ENCODE measurements at regions not wholly inside any gene's neighbourhood (a gene's known extent, or its start where the extent isn't known, plus 50 kb on each side); places are given as distances from the start of the nearest gene placed in this dataset.

- ATAC-seq: no peak
- no peak for DNase-seq
- Histone ChIP-seq H3K27ac (no peak overlapping the region), H3K36me3 (no peaks in the 10 kb centered on the region), H3K4me1 (no peaks in the 10 kb centered on the region), H3K9me3 (peaks cover 0 to 5% (median 0%) of the 10 kb centered on the region in 12 donors), H3K27me3 (no peaks in the 10 kb centered on the region), H3K4me3 (no peak overlapping the region)
- TF ChIP-seq, protein P1, sequence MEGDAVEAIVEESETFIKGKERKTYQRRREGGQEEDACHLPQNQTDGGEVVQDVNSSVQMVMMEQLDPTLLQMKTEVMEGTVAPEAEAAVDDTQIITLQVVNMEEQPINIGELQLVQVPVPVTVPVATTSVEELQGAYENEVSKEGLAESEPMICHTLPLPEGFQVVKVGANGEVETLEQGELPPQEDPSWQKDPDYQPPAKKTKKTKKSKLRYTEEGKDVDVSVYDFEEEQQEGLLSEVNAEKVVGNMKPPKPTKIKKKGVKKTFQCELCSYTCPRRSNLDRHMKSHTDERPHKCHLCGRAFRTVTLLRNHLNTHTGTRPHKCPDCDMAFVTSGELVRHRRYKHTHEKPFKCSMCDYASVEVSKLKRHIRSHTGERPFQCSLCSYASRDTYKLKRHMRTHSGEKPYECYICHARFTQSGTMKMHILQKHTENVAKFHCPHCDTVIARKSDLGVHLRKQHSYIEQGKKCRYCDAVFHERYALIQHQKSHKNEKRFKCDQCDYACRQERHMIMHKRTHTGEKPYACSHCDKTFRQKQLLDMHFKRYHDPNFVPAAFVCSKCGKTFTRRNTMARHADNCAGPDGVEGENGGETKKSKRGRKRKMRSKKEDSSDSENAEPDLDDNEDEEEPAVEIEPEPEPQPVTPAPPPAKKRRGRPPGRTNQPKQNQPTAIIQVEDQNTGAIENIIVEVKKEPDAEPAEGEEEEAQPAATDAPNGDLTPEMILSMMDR (IDR thresholded peaks at IDR 0.05): no peak
- no peak for TF ChIP-seq POLR2A (IDR thresholded peaks at IDR 0.05)
- intact Hi-C loops (cut with DNase I): no loop called here
Measured at GRCh38 chr1:87421809-87422208, 93.1 kb downstream of the LMO4 start.

DNA sequence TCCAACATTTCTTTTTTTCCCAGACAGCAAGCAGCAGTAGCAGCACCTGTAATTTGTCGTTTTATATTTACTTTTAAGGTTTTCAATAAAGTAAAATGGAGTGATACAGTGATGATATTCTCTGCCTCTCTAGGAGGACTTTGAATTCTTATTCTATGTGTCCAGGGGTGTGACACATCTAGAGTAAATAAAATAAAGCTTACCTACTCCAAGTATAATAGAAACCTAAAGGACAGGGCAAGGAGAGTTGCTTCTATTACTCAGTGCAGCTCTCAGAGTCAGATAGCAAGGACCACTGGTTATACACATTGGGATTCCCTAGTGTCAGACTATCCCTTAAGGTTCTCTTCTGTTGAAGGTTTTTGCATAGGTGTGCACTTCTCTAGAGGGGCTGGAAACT, 95.9 kb downstream of the LMO4 start:
- Histone ChIP-seq H3K27ac (no peak overlapping the region), H3K27me3 (no peaks in the 10 kb centered on the region), H3K4me1 (no peaks in the 10 kb centered on the region), H3K4me3 (no peak overlapping the region), H3K36me3 (no peaks in the 10 kb centered on the region), H3K9me3 (peaks cover 0 to 5% (median 0%) of the 10 kb centered on the region in 12 donors)
- DNase-seq (no peak), ATAC-seq (no peak)
- intact Hi-C loops (cut with DNase I): no loop called here
- WGBS, 4 donors: 90 to 97% (median 93%) methylated on average over 1 of the region's 1 CpG
- TF ChIP-seq, protein P1 (IDR thresholded peaks at IDR 0.05): no peak
- no peak for TF ChIP-seq POLR2A (IDR thresholded peaks at IDR 0.05)

GRCh38 chr1:87426463-87427249, 98.0 kb downstream of the LMO4 start:
- intact Hi-C loops (cut with DNase I): no loop called here
- Histone ChIP-seq H3K4me3 (no peak overlapping the region), H3K9me3 (peaks cover 0 to 5% (median 0%) of the 10 kb centered on the region in 12 donors), H3K36me3 (no peaks in the 10 kb centered on the region), H3K27ac (peak overlapping the region in 1 of 12 donors; percentile 2), H3K4me1 (no peaks in the 10 kb centered on the region), H3K27me3 (no peaks in the 10 kb centered on the region)
- peak in 3 of 4 donors; percentile 41 to 85 (median 54) for ATAC-seq
- no peak for TF ChIP-seq POLR2A (IDR thresholded peaks at IDR 0.05)
- TF ChIP-seq, protein P1 (IDR thresholded peaks at IDR 0.05): no peak
- WGBS, 4 donors: 72 to 81% (median 78%) methylated on average over 12 of the region's 12 CpGs
- DNase-seq: peak in 3 of 5 donors; percentile 26 to 54 (median 43)

DNA sequence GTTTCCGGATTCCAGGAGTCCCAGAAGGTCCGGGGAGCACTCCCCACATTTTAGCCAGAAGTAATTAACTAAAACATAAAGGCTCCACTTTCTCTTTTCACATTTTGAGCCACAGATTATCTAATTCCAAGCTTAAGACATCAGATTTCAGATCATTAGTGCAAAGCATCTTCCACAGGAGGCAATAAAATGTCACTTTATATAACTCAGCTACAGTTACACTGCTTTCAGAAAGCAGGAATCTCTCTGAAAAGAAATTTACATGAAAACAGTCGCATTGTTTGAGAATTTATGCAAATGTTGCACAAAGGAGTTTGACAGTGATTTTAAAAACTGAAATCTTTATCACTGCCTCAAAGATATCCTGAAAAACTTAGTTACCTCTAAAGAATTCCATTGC, 99.7 kb downstream of the LMO4 start:
- 72 to 79% (median 75%) methylated on average over 3 of the region's 3 CpGs for WGBS, 4 donors
- intact Hi-C loops (cut with DNase I): no loop called here
- TF ChIP-seq, protein P1 (IDR thresholded peaks at IDR 0.05): no peak
- no peak for TF ChIP-seq POLR2A (IDR thresholded peaks at IDR 0.05)

More for the DNA sequence above, 99.7 kb downstream of the LMO4 start:
- Histone ChIP-seq H3K27ac (no peak overlapping the region), H3K4me1 (peaks cover 0 to 10% (median 0%) of the 10 kb centered on the region in 12 donors), H3K36me3 (no peaks in the 10 kb centered on the region), H3K27me3 (no peaks in the 10 kb centered on the region), H3K9me3 (no peaks in the 10 kb centered on the region), H3K4me3 (no peak overlapping the region)
- ATAC-seq: no peak
- DNase-seq: no peak
